ENCODE measurements at regions not wholly inside any gene's neighbourhood (a gene's known extent, or its start where the extent isn't known, plus 50 kb on each side); places are given as distances from the start of the nearest gene placed in this dataset.

DNA sequence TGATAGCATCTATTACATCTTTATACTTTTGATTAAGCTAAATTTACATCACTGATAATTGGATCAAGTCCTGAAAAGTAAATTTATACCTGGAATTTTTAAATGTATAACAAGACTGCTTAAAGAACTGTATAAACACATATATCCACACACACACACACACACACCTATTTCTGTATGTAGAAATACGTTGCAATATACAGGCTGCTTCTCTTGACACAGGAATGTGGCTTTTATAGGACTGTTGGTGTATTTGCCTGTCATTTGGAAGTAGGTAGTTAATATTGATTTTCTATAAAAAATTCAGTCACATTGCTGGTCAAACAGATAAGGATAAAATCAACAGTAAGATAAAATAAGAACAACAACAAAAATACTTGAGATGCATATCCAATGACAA lies 708.5 kb upstream of the RAG2 start:
- TF ChIP-seq, protein P1, sequence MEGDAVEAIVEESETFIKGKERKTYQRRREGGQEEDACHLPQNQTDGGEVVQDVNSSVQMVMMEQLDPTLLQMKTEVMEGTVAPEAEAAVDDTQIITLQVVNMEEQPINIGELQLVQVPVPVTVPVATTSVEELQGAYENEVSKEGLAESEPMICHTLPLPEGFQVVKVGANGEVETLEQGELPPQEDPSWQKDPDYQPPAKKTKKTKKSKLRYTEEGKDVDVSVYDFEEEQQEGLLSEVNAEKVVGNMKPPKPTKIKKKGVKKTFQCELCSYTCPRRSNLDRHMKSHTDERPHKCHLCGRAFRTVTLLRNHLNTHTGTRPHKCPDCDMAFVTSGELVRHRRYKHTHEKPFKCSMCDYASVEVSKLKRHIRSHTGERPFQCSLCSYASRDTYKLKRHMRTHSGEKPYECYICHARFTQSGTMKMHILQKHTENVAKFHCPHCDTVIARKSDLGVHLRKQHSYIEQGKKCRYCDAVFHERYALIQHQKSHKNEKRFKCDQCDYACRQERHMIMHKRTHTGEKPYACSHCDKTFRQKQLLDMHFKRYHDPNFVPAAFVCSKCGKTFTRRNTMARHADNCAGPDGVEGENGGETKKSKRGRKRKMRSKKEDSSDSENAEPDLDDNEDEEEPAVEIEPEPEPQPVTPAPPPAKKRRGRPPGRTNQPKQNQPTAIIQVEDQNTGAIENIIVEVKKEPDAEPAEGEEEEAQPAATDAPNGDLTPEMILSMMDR (IDR thresholded peaks at IDR 0.05), result no peak
- TF ChIP-seq POLR2A (IDR thresholded peaks at IDR 0.05), result no peak
